NOMO-1 treated with DMSO at 0.1 percent for 48 hours (cell line): ENCODE measurements at regions not wholly inside any gene's neighbourhood (a gene's known extent, or its start where the extent isn't known, plus 50 kb on each side); places are given as distances from the start of the nearest gene placed in this dataset.
"Not testable (repeated sequence)": the region's sequence is repeated elsewhere in the genome, so short reads cannot be mapped to it uniquely, and the experiment has no call there.

Source experiments
- DNase-seq: peaks from one replicate; lab custom pipeline; 2025; ENCODE audit not compliant: unreplicated experiment; lab: John Stamatoyannopoulos, UW

GRCh38 chr11:13134886-13135285 is 125.8 kb downstream of the RASSF10 start:
- no peak for DNase-seq

- no peak for DNase-seq
Observed at GRCh38 chr11:13135385-13136271, 126.5 kb downstream of the RASSF10 start.

- no peak for DNase-seq
Observed at GRCh38 chr11:13136272-13136596, 127.1 kb downstream of the RASSF10 start.

- DNase-seq: no peak
Observed at GRCh38 chr11:13137844-13138301, 128.8 kb downstream of the RASSF10 start.

- DNase-seq: not testable (repeated sequence)
Observed at GRCh38 chr11:13139085-13139484, 130.0 kb downstream of the RASSF10 start.

- no peak for DNase-seq
Observed at GRCh38 chr11:13140028-13140870, 131.1 kb downstream of the RASSF10 start.

- no peak for DNase-seq
Observed at GRCh38 chr11:13140873-13141655, 131.9 kb downstream of the RASSF10 start.

GRCh38 chr11:13141731-13142709 is 132.9 kb downstream of the RASSF10 start:
- DNase-seq: no peak

- no peak for DNase-seq
Observed at GRCh38 chr11:13143486-13144297, 133.9 kb upstream of the BMAL1 start.

- no peak for DNase-seq
Observed at GRCh38 chr11:13145461-13145860, 132.1 kb upstream of the BMAL1 start.

- DNase-seq: no peak
Observed at GRCh38 chr11:13149991-13150390, 127.6 kb upstream of the BMAL1 start.

- DNase-seq: no peak
Observed at GRCh38 chr11:13150487-13150886, 127.1 kb upstream of the BMAL1 start.

- DNase-seq: no peak
Observed at GRCh38 chr11:13152264-13152663, 125.3 kb upstream of the BMAL1 start.

- no peak for DNase-seq
Observed at GRCh38 chr11:13152736-13153541, 124.7 kb upstream of the BMAL1 start.

GRCh38 chr11:13154374-13154773 is 123.2 kb upstream of the BMAL1 start:
- DNase-seq: not testable (repeated sequence)

- DNase-seq: no peak
Observed at GRCh38 chr11:13160346-13160745, 117.2 kb upstream of the BMAL1 start.

- no peak for DNase-seq
Observed at GRCh38 chr11:13160806-13161205, 116.8 kb upstream of the BMAL1 start.

- no peak for DNase-seq
Observed at GRCh38 chr11:13163158-13163557, 114.4 kb upstream of the BMAL1 start.
